ENCODE measurements at regions not wholly inside any gene's neighbourhood (a gene's known extent, or its start where the extent isn't known, plus 50 kb on each side); places are given as distances from the start of the nearest gene placed in this dataset.

GRCh38 chr1:170806961-170807360 lies 128.4 kb upstream of the MROH9 start:
- no peak for TF ChIP-seq CTCF (IDR thresholded peaks at IDR 0.05)
- no peak for TF ChIP-seq POLR2A (IDR thresholded peaks at IDR 0.05)
